Transverse colon (tissue), 4 donors: ENCODE measurements at regions not wholly inside any gene's neighbourhood (a gene's known extent, or its start where the extent isn't known, plus 50 kb on each side); places are given as distances from the start of the nearest gene placed in this dataset.

ENCODE experiments used
- CTCF ChIP-seq, 5 experiments: fragments of 200-600 bp in 3 of 5; fragments of 450-650 bp in 2 of 5; sonication (generic) in 3 of 5; IDR thresholded peaks; 1 replicate in 2 of 5; 2 replicates in 3 of 5; pipeline ENCODE4 v1.5.1; 2016 to 2017; ENCODE audit warnings: antibody characterized with exemption in 5 of 5, inconsistent platforms in 3 of 5, mild to moderate bottlenecking in 2 of 5, moderate library complexity in 1 of 5
- POLR2AphosphoS5 ChIP-seq, 3 donors: sonication (generic); formaldehyde crosslinking; IDR thresholded peaks; one replicate each; pipeline ENCODE4 v1.6.1; 2016; ENCODE audit warnings: antibody characterized with exemption in 3 of 3

GRCh38 chr22:49329636-49330035 is 498.0 kb downstream of the BRD1 start:
- TF ChIP-seq CTCF (IDR thresholded peaks at IDR 0.05) (no peak), POLR2AphosphoS5 (IDR thresholded peaks at IDR 0.05) (no peak)
